Cardiac muscle cell (in vitro differentiated cells and primary cell): ENCODE measurements at regions not wholly inside any gene's neighbourhood (a gene's known extent, or its start where the extent isn't known, plus 50 kb on each side); places are given as distances from the start of the nearest gene placed in this dataset.
"Not testable (repeated sequence)": the region's sequence is repeated elsewhere in the genome, so short reads cannot be mapped to it uniquely, and the experiment has no call there.

Experiments
- DNase-seq, 2 donors: peaks; one replicate each; pipeline versions ENCODE4 v3.0.0 to v3.0.0-alpha.2; 2010 to 2017; ENCODE audit warnings: low read depth in 1 of 2, low spot score in 1 of 2
- H3K27ac ChIP-seq: fragments of 200-600 bp; sonication (generic); 2 replicates; pipeline ENCODE4 v1.5.1; 2016
- H3K27me3 ChIP-seq: fragments of 200-600 bp; sonication (generic); 2 replicates; pipeline ENCODE4 v1.6.0; 2016; ENCODE audit warnings: control low read depth
- H3K36me3 ChIP-seq: fragments of 200-600 bp; sonication (generic); 2 replicates; pipeline ENCODE4 v1.5.1; 2016; ENCODE audit warnings: control low read depth
- H3K4me1 ChIP-seq: fragments of 200-600 bp; sonication (generic); 2 replicates; pipeline ENCODE4 v1.8.1; 2017; ENCODE audit warnings: low read depth, mild to moderate bottlenecking, mixed run types
- H3K4me3 ChIP-seq: fragments of 200-600 bp; sonication (generic); 2 replicates; pipeline ENCODE4 v1.5.1; 2016; ENCODE audit warnings: mild to moderate bottlenecking
- H3K9me3 ChIP-seq: fragments of 200-600 bp; sonication (generic); 2 replicates; pipeline ENCODE4 v1.5.1; 2017; ENCODE audit warnings: low read depth, mild to moderate bottlenecking, control low read depth
- CTCF ChIP-seq: IDR thresholded peaks from 2 replicates; pipeline ENCODE4 v1.5.1; 2012; ENCODE audit warnings: low read depth, mild to moderate bottlenecking, low read length

GRCh38 chr1:198957044-198957443 lies 318.2 kb downstream of the PTPRC start:
- no peak for TF ChIP-seq CTCF
- H3K27me3 ChIP-seq: no peaks in the 10 kb centered on the region
- no peaks in the 10 kb centered on the region for H3K4me1 ChIP-seq
- peaks cover 2% of the 10 kb centered on the region for H3K9me3 ChIP-seq
- no peak for DNase-seq
- no peak overlapping the region for H3K4me3 ChIP-seq
- no peaks in the 10 kb centered on the region for H3K36me3 ChIP-seq
- no peak overlapping the region for H3K27ac ChIP-seq

- H3K4me3 ChIP-seq: no peak overlapping the region
- H3K4me1 ChIP-seq: no peaks in the 10 kb centered on the region
- no peaks in the 10 kb centered on the region for H3K36me3 ChIP-seq
- H3K27me3 ChIP-seq: no peaks in the 10 kb centered on the region
- no peak overlapping the region for H3K27ac ChIP-seq
- H3K9me3 ChIP-seq: no peaks in the 10 kb centered on the region
- no peak for DNase-seq
- no peak for TF ChIP-seq CTCF
These were observed 320.2 kb downstream of the PTPRC start for GRCh38 chr1:198959032-198959431.

- no peak for DNase-seq
- TF ChIP-seq CTCF: no peak
- Histone ChIP-seq H3K27me3 (no peaks in the 10 kb centered on the region), H3K4me1 (no peaks in the 10 kb centered on the region), H3K4me3 (no peak overlapping the region), H3K9me3 (no peaks in the 10 kb centered on the region), H3K36me3 (no peaks in the 10 kb centered on the region), H3K27ac (no peak overlapping the region)
These were observed 320.8 kb downstream of the PTPRC start for GRCh38 chr1:198959676-198960075.

GRCh38 chr1:198963796-198964195 lies 325.0 kb downstream of the PTPRC start:
- H3K36me3 ChIP-seq, H3K4me3 ChIP-seq, H3K27me3 ChIP-seq, DNase-seq, H3K27ac ChIP-seq, H3K9me3 ChIP-seq, H3K4me1 ChIP-seq: not testable (repeated sequence)

GRCh38 chr1:198966519-198966918 lies 327.7 kb downstream of the PTPRC start:
- no peaks in the 10 kb centered on the region for H3K4me1 ChIP-seq
- no peaks in the 10 kb centered on the region for H3K27me3 ChIP-seq
- H3K9me3 ChIP-seq: no peaks in the 10 kb centered on the region
- no peak overlapping the region for H3K4me3 ChIP-seq
- no peaks in the 10 kb centered on the region for H3K36me3 ChIP-seq
- no peak overlapping the region for H3K27ac ChIP-seq
- DNase-seq: no peak
- TF ChIP-seq CTCF: no peak

- Histone ChIP-seq H3K9me3 (no peaks in the 10 kb centered on the region), H3K36me3 (no peaks in the 10 kb centered on the region), H3K27ac (no peak overlapping the region), H3K4me3 (no peak overlapping the region), H3K4me1 (no peaks in the 10 kb centered on the region), H3K27me3 (no peaks in the 10 kb centered on the region)
- TF ChIP-seq CTCF: no peak
- peak in 1 of 2 donors; percentile 6 for DNase-seq
These were observed 328.7 kb downstream of the PTPRC start for GRCh38 chr1:198967566-198967965.
